Peyer's patch (tissue), 4 donors: ENCODE measurements at regions not wholly inside any gene's neighbourhood (a gene's known extent, or its start where the extent isn't known, plus 50 kb on each side); places are given as distances from the start of the nearest gene placed in this dataset.

Experiments
- POLR2A ChIP-seq, 2 donors: fragments of 450-650 bp; IDR thresholded peaks; one replicate each; pipeline ENCODE4 v1.5.1; 2017; ENCODE audit warnings: antibody characterized with exemption in 2 of 2, mild to moderate bottlenecking in 2 of 2, moderate library complexity in 2 of 2
- TF ChIP-seq, protein P1 (sequence below), 6 experiments: fragments of 450-650 bp in 4 of 6; fragments of 200-600 bp in 2 of 6; sonication (generic) in 1 of 6; IDR thresholded peaks; one replicate each; pipeline ENCODE4 v1.5.1; 2017 to 2019; ENCODE audit warnings: antibody characterized with exemption in 6 of 6, mild to moderate bottlenecking in 3 of 6, moderate library complexity in 1 of 6

GRCh38 chr3:181790561-181790960 is 78.8 kb downstream of the SOX2 start:
- TF ChIP-seq, protein P1, sequence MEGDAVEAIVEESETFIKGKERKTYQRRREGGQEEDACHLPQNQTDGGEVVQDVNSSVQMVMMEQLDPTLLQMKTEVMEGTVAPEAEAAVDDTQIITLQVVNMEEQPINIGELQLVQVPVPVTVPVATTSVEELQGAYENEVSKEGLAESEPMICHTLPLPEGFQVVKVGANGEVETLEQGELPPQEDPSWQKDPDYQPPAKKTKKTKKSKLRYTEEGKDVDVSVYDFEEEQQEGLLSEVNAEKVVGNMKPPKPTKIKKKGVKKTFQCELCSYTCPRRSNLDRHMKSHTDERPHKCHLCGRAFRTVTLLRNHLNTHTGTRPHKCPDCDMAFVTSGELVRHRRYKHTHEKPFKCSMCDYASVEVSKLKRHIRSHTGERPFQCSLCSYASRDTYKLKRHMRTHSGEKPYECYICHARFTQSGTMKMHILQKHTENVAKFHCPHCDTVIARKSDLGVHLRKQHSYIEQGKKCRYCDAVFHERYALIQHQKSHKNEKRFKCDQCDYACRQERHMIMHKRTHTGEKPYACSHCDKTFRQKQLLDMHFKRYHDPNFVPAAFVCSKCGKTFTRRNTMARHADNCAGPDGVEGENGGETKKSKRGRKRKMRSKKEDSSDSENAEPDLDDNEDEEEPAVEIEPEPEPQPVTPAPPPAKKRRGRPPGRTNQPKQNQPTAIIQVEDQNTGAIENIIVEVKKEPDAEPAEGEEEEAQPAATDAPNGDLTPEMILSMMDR (IDR thresholded peaks at IDR 0.05) = no peak
- no peak for TF ChIP-seq POLR2A (IDR thresholded peaks at IDR 0.05)
